ENCODE measurements at regions not wholly inside any gene's neighbourhood (a gene's known extent, or its start where the extent isn't known, plus 50 kb on each side); places are given as distances from the start of the nearest gene placed in this dataset.

- no peak overlapping the region for H3K4me3 ChIP-seq (ENCODE audit: low read depth, low read length)
- no peak for DNase-seq
- no peaks in the 10 kb centered on the region for H3K9me3 ChIP-seq (ENCODE audit: severe bottlenecking)
- H3K27ac ChIP-seq: no peak overlapping the region
- H3K27me3 ChIP-seq (ENCODE audit: insufficient read depth, low read depth, severe bottlenecking): peaks cover 23% of the 10 kb centered on the region
- H3K36me3 ChIP-seq: no peaks in the 10 kb centered on the region
- no peak for TF ChIP-seq CTCF (IDR thresholded peaks at IDR 0.05; ENCODE audit: low read depth, low read length)
These were observed 97.5 kb upstream of the RPS6KA3 start for GRCh38 chrX:20364238-20364637.

GRCh38 chrX:20363275-20363674, 96.6 kb upstream of the RPS6KA3 start:
- Histone ChIP-seq H3K36me3 (no peaks in the 10 kb centered on the region), H3K9me3 (ENCODE audit: severe bottlenecking) (no peaks in the 10 kb centered on the region), H3K4me3 (ENCODE audit: low read depth, low read length) (no peak overlapping the region), H3K27ac (no peak overlapping the region), H3K27me3 (ENCODE audit: insufficient read depth, low read depth, severe bottlenecking) (peaks cover 27% of the 10 kb centered on the region)
- DNase-seq: no peak
- no peak for TF ChIP-seq CTCF (IDR thresholded peaks at IDR 0.05; ENCODE audit: low read depth, low read length)

GRCh38 chrX:20362268-20363267, 95.9 kb upstream of the RPS6KA3 start:
- no peak for TF ChIP-seq CTCF (IDR thresholded peaks at IDR 0.05; ENCODE audit: low read depth, low read length)
- no peak overlapping the region for H3K4me3 ChIP-seq (ENCODE audit: low read depth, low read length)
- no peak overlapping the region for H3K27ac ChIP-seq
- DNase-seq: no peak
- peaks cover 27% of the 10 kb centered on the region for H3K27me3 ChIP-seq (ENCODE audit: insufficient read depth, low read depth, severe bottlenecking)
- no peaks in the 10 kb centered on the region for H3K36me3 ChIP-seq
- no peaks in the 10 kb centered on the region for H3K9me3 ChIP-seq (ENCODE audit: severe bottlenecking)

GRCh38 chrX:20361890-20362262, 95.2 kb upstream of the RPS6KA3 start:
- Histone ChIP-seq H3K9me3 (ENCODE audit: severe bottlenecking) (no peaks in the 10 kb centered on the region), H3K36me3 (no peaks in the 10 kb centered on the region), H3K27ac (no peak overlapping the region), H3K4me3 (ENCODE audit: low read depth, low read length) (no peak overlapping the region), H3K27me3 (ENCODE audit: insufficient read depth, low read depth, severe bottlenecking) (peaks cover 27% of the 10 kb centered on the region)
- no peak for DNase-seq
- no peak for TF ChIP-seq CTCF (IDR thresholded peaks at IDR 0.05; ENCODE audit: low read depth, low read length)

GRCh38 chrX:20361081-20361889, 94.6 kb upstream of the RPS6KA3 start:
- H3K27me3 ChIP-seq (ENCODE audit: insufficient read depth, low read depth, severe bottlenecking): peaks cover 27% of the 10 kb centered on the region
- no peak overlapping the region for H3K4me3 ChIP-seq (ENCODE audit: low read depth, low read length)
- DNase-seq: no peak
- H3K9me3 ChIP-seq (ENCODE audit: severe bottlenecking): no peaks in the 10 kb centered on the region
- TF ChIP-seq CTCF (IDR thresholded peaks at IDR 0.05; ENCODE audit: low read depth, low read length): no peak
- H3K27ac ChIP-seq: no peak overlapping the region
- no peaks in the 10 kb centered on the region for H3K36me3 ChIP-seq

All from WERI-Rb-1 (cell line).